ENCODE measurements at regions not wholly inside any gene's neighbourhood (a gene's known extent, or its start where the extent isn't known, plus 50 kb on each side); places are given as distances from the start of the nearest gene placed in this dataset.

DNA sequence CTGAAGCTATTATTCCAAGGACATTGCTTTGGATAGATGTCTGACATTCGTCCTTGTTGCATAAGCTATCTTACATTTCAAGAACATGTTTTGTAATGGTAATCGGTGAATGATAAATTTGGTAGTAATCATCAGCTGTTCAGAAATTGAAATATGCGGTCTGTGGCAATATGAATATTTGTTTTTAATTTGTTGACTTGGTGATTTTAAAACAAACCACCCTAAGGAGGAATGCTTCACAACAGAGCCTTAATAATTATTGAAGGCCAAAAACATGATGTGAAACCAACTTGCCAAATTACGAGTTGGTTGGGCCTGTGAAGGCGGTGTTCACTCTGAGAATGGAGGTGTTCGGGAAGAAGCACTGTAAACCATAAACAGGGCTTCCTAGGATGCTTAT is 149.7 kb upstream of the TUT7 start:
- POLR2A ChIA-PET, result no interaction called here
- Histone ChIP-seq H3K4me2 (ENCODE audit: insufficient read depth, low read length) (no peak overlapping the region), H3K27me3 (ENCODE audit: control insufficient read depth in 2 of 2, insufficient read depth in 2 of 2, low read length in 2 of 2) (no peaks in the 10 kb centered on the region; a peak in 1 of 5 replicates), H2AFZ (ENCODE audit: low read depth, low read length) (no peak overlapping the region), H3K36me3 (ENCODE audit: control insufficient read depth, insufficient read depth, low read length) (no peaks in the 10 kb centered on the region), H4K20me1 (replicated peaks; ENCODE audit: control insufficient read depth, insufficient read depth, low read length) (no peaks in the 10 kb centered on the region), H3K9me1 (ENCODE audit: control insufficient read depth, insufficient read depth, low read length) (no peaks in the 10 kb centered on the region), H3K9ac (ENCODE audit: insufficient read depth in 1 of 2, low read depth in 2 of 2, low read length in 2 of 2) (no peak overlapping the region), H3K9me3 (replicated peaks; ENCODE audit: control insufficient read depth, insufficient read depth, low read depth, low read length) (no peaks in the 10 kb centered on the region), H3K27ac (ENCODE audit: extremely low read depth, low read depth, low read length) (no peak overlapping the region), H3K4me3 (no peak overlapping the region), H3K4me1 (replicated peaks in 1 of 2; ENCODE audit: control insufficient read depth in 2 of 2, insufficient read depth in 2 of 2, low read length in 2 of 2) (no peaks in the 10 kb centered on the region), H3K79me2 (ENCODE audit: control insufficient read depth, insufficient read depth, low read length) (no peaks in the 10 kb centered on the region)
- intact Hi-C loops (cut with micrococcal nuclease) (no loop called here), in situ Hi-C loops (cut with MboI) (no loop called here)
- 3% methylated on average over 6 of the region's 6 CpGs for WGBS (ENCODE audit: insufficient coverage, low coverage, missing lambda C conversion rate)
- no peak for FAIRE-seq
- BruUV-seq (replicated peaks), result no TSS peak
- TF ChIP-seq DLX4 (CRISPR knock-in tag; IDR thresholded peaks at IDR 0.05) (no peak), ZNF77 (CRISPR knock-in tag; IDR thresholded peaks at IDR 0.05) (no peak), HMG20A (CRISPR knock-in tag; conservative IDR thresholded peaks at IDR 0.05) (no peak), SMARCC2 (IDR thresholded peaks at IDR 0.05; ENCODE audit: low read depth) (no peak), FOXK1 (CRISPR knock-in tag; IDR thresholded peaks at IDR 0.05; ENCODE audit: borderline replicate concordance) (no peak), ZNF224 (CRISPR knock-in tag; IDR thresholded peaks at IDR 0.05) (no peak), TAL1 (IDR thresholded peaks at IDR 0.05) (no peak), HSF4 (CRISPR knock-in tag; IDR thresholded peaks at IDR 0.05; ENCODE audit: borderline replicate concordance) (no peak), MYNN (IDR thresholded peaks at IDR 0.05) (no peak), MYNN (CRISPR knock-in tag; IDR thresholded peaks at IDR 0.05) (no peak), ZNF23 (CRISPR knock-in tag; IDR thresholded peaks at IDR 0.05) (no peak), HEY1 (CRISPR knock-in tag; IDR thresholded peaks at IDR 0.05; ENCODE audit: borderline replicate concordance) (no peak), RBM14 (IDR thresholded peaks at IDR 0.05; ENCODE audit: borderline replicate concordance, insufficient read depth, low read depth, low read length) (no peak), ZKSCAN3 (CRISPR knock-in tag; IDR thresholded peaks at IDR 0.05) (no peak), ZNF134 (CRISPR knock-in tag; conservative IDR thresholded peaks at IDR 0.05) (no peak)
- TF ChIP-seq, protein P1, sequence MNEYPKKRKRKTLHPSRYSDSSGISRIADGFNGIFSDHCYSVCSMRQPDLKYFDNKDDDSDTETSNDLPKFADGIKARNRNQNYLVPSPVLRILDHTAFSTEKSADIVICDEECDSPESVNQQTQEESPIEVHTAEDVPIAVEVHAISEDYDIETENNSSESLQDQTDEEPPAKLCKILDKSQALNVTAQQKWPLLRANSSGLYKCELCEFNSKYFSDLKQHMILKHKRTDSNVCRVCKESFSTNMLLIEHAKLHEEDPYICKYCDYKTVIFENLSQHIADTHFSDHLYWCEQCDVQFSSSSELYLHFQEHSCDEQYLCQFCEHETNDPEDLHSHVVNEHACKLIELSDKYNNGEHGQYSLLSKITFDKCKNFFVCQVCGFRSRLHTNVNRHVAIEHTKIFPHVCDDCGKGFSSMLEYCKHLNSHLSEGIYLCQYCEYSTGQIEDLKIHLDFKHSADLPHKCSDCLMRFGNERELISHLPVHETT (CRISPR knock-in tag; conservative IDR thresholded peaks at IDR 0.05 in 1 of 2, IDR thresholded peaks at IDR 0.05 in 1 of 2), result no peak
- TF ChIP-seq, protein P2, sequence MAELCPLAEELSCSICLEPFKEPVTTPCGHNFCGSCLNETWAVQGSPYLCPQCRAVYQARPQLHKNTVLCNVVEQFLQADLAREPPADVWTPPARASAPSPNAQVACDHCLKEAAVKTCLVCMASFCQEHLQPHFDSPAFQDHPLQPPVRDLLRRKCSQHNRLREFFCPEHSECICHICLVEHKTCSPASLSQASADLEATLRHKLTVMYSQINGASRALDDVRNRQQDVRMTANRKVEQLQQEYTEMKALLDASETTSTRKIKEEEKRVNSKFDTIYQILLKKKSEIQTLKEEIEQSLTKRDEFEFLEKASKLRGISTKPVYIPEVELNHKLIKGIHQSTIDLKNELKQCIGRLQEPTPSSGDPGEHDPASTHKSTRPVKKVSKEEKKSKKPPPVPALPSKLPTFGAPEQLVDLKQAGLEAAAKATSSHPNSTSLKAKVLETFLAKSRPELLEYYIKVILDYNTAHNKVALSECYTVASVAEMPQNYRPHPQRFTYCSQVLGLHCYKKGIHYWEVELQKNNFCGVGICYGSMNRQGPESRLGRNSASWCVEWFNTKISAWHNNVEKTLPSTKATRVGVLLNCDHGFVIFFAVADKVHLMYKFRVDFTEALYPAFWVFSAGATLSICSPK (IDR thresholded peaks at IDR 0.05; ENCODE audit: borderline replicate concordance), result no peak
- TF ChIP-seq, protein P3, sequence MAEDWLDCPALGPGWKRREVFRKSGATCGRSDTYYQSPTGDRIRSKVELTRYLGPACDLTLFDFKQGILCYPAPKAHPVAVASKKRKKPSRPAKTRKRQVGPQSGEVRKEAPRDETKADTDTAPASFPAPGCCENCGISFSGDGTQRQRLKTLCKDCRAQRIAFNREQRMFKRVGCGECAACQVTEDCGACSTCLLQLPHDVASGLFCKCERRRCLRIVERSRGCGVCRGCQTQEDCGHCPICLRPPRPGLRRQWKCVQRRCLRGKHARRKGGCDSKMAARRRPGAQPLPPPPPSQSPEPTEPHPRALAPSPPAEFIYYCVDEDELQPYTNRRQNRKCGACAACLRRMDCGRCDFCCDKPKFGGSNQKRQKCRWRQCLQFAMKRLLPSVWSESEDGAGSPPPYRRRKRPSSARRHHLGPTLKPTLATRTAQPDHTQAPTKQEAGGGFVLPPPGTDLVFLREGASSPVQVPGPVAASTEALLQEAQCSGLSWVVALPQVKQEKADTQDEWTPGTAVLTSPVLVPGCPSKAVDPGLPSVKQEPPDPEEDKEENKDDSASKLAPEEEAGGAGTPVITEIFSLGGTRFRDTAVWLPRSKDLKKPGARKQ (CRISPR knock-in tag; IDR thresholded peaks at IDR 0.05), result no peak
- CTCF ChIA-PET (ENCODE audit: low intra/inter-chr PET ratio), result no interaction called here
- DNase-seq (ENCODE audit: extremely low read depth in 1 of 4, low spot score in 3 of 4), result no peak
- no peak for ATAC-seq

Measured in K562 (cell line).